ENCODE measurements at regions not wholly inside any gene's neighbourhood (a gene's known extent, or its start where the extent isn't known, plus 50 kb on each side); places are given as distances from the start of the nearest gene placed in this dataset.

DNA sequence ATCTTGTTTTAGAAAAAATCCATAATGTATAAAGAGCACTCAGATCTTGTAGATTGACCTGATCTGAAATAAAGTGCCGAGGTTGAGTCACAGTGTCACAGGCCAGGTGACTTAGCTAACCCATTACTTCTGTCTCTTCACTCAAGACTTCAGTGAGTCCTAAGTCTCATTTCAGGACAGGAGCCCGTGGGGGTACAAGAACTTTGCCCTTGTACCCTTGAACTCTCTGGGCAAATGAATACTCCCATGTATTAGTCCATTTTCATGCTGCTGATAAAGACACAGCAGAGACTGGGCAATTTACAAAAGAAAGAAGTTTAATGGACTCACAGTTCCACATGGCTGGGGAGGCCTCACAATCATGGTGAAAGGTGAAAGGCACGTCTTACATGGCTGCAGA lies 160.2 kb downstream of the ZPLD1 start:
- DNase-seq (ENCODE audit: low read depth in 1 of 2, low spot score in 2 of 2) (no peak), FAIRE-seq (no peak)
- Histone ChIP-seq H2AK5ac (ENCODE audit: low read depth, low read length) (no peak overlapping the region), H3K23me2 (ENCODE audit: low read depth, low read length) (no peaks in the 10 kb centered on the region), H2AFZ (ENCODE audit: low read length) (no peak overlapping the region), H4K5ac (ENCODE audit: insufficient read length, low read depth, low read length) (no peak overlapping the region), H3K9me3 (ENCODE audit: insufficient read depth in 2 of 2, low read depth in 1 of 2, low read length in 1 of 2) (no peaks in the 10 kb centered on the region), H4K20me1 (replicated peaks in 1 of 2; ENCODE audit: control insufficient read depth in 1 of 2, insufficient read depth in 2 of 2, low read length in 2 of 2) (no peaks in the 10 kb centered on the region), H2BK15ac (ENCODE audit: low read length) (no peak overlapping the region), H3K36me3 (ENCODE audit: control insufficient read depth in 2 of 4, insufficient read depth in 4 of 4, low read length in 3 of 4) (no peaks in the 10 kb centered on the region), H3K79me1 (ENCODE audit: low read depth, low read length) (no peaks in the 10 kb centered on the region), H3K18ac (ENCODE audit: extremely low read depth, low read length) (no peak overlapping the region), H3K4me1 (replicated peaks in 1 of 4; ENCODE audit: control insufficient read depth in 3 of 4, insufficient read depth in 4 of 4, low read length in 3 of 4) (no peaks in the 10 kb centered on the region), H3K27me3 (replicated peaks in 1 of 4; ENCODE audit: control insufficient read depth in 3 of 4, extremely low read depth in 1 of 4, insufficient read depth in 3 of 4, low read length in 3 of 4) (no peaks in the 10 kb centered on the region), H3K4ac (replicated peaks; ENCODE audit: insufficient read length, low read depth, low read length) (no peak overlapping the region), H3K9ac (replicated peaks in 1 of 4; ENCODE audit: extremely low read depth in 1 of 4, low read depth in 3 of 4, low read length in 3 of 4) (no peak overlapping the region), H3K14ac (ENCODE audit: insufficient read length) (no peak overlapping the region), H3K56ac (replicated peaks; ENCODE audit: insufficient read length, low read depth, low read length) (no peak overlapping the region), H2BK20ac (ENCODE audit: low read length) (no peak overlapping the region), H3K4me3 (ENCODE audit: extremely low read depth in 1 of 4, insufficient read depth in 2 of 4, low read depth in 3 of 4, low read length in 4 of 4) (no peak overlapping the region), H2BK12ac (ENCODE audit: low read depth, low read length) (no peak overlapping the region), H3K27ac (ENCODE audit: low read depth, low read length) (no peak overlapping the region), H3K23ac (ENCODE audit: insufficient read length) (no peak overlapping the region), H4K91ac (replicated peaks; ENCODE audit: insufficient read length, low read length) (no peak overlapping the region), H2BK120ac (replicated peaks; ENCODE audit: low read depth, low read length) (no peak overlapping the region), H3K79me2 (ENCODE audit: control insufficient read depth in 1 of 2, insufficient read depth in 2 of 2, low read length in 2 of 2) (no peaks in the 10 kb centered on the region), H3K4me2 (ENCODE audit: insufficient read depth in 1 of 2, low read depth in 2 of 2, low read length in 2 of 2) (no peak overlapping the region), H2BK5ac (ENCODE audit: low read depth, low read length) (no peak overlapping the region), H4K8ac (ENCODE audit: extremely low read depth, insufficient read depth, low read length) (no peak overlapping the region)
- CTCF ChIA-PET (ENCODE audit: partially characterized antibody): no interaction called here
- POLR2A ChIA-PET (ENCODE audit: partially characterized antibody): no interaction called here
- 94% methylated on average over 3 of the region's 3 CpGs; no CpG with 5 or more reads in 1 of the 2 experiments for WGBS, 2 experiments (ENCODE audit: extremely low coverage in 1 of 2, insufficient coverage in 1 of 2, insufficient read length in 1 of 2, insufficient replicate concordance in 2 of 2, low coverage in 1 of 2, low lambda C conversion rate in 2 of 2, missing lambda C conversion rate in 1 of 2)
- TF ChIP-seq JUND (IDR thresholded peaks at IDR 0.05; ENCODE audit: low read length) (no peak), MAFK (IDR thresholded peaks at IDR 0.05; ENCODE audit: low read depth, low read length) (no peak), EP300 (IDR thresholded peaks at IDR 0.05; ENCODE audit: borderline replicate concordance in 1 of 2, low read depth in 2 of 2, low read length in 2 of 2) (no peak), TBP (IDR thresholded peaks at IDR 0.05; ENCODE audit: low read depth, low read length) (no peak), SUZ12 (IDR thresholded peaks at IDR 0.05; ENCODE audit: low read length) (no peak), CHD2 (IDR thresholded peaks at IDR 0.05; ENCODE audit: low read length) (no peak), PHF8 (conservative IDR thresholded peaks at IDR 0.05; ENCODE audit: low read depth, low read length) (no peak), KDM4A (IDR thresholded peaks at IDR 0.05; ENCODE audit: low read depth, low read length, severe bottlenecking) (no peak), RAD21 (IDR thresholded peaks at IDR 0.05 in 1 of 2, conservative IDR thresholded peaks at IDR 0.05 in 1 of 2; ENCODE audit: low read depth in 2 of 2, low read length in 2 of 2) (no peak), CREB1 (IDR thresholded peaks at IDR 0.05) (no peak), HDAC6 (IDR thresholded peaks at IDR 0.05; ENCODE audit: low read depth, low read length) (no peak), SIX5 (IDR thresholded peaks at IDR 0.05; ENCODE audit: low read depth, low read length) (no peak), EGR1 (IDR thresholded peaks at IDR 0.05; ENCODE audit: borderline replicate concordance, low read depth, low read length) (no peak), RXRA (IDR thresholded peaks at IDR 0.05; ENCODE audit: insufficient read depth, low read depth, low read length) (no peak)
- TF ChIP-seq, protein P1, sequence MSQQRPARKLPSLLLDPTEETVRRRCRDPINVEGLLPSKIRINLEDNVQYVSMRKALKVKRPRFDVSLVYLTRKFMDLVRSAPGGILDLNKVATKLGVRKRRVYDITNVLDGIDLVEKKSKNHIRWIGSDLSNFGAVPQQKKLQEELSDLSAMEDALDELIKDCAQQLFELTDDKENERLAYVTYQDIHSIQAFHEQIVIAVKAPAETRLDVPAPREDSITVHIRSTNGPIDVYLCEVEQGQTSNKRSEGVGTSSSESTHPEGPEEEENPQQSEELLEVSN (IDR thresholded peaks at IDR 0.05): no peak
